Esophagus squamous epithelium (tissue), 4 donors: ENCODE measurements at regions not wholly inside any gene's neighbourhood (a gene's known extent, or its start where the extent isn't known, plus 50 kb on each side); places are given as distances from the start of the nearest gene placed in this dataset.

Experiments used
- POLR2A ChIP-seq, 4 donors: fragments of 450-650 bp; IDR thresholded peaks; one replicate each; pipeline ENCODE4 v1.6.1; 2017; ENCODE audit warnings: antibody characterized with exemption in 4 of 4, mild to moderate bottlenecking in 4 of 4, moderate library complexity in 3 of 4
- TF ChIP-seq, protein P1 (sequence below), 6 experiments: fragments of 450-650 bp in 4 of 6; fragments of 200-600 bp in 2 of 6; sonication (generic) in 2 of 6; IDR thresholded peaks; one replicate each; pipeline ENCODE4 v1.5.1; 2016 to 2019; ENCODE audit warnings: antibody characterized with exemption in 6 of 6, mild to moderate bottlenecking in 4 of 6, moderate library complexity in 4 of 6

DNA sequence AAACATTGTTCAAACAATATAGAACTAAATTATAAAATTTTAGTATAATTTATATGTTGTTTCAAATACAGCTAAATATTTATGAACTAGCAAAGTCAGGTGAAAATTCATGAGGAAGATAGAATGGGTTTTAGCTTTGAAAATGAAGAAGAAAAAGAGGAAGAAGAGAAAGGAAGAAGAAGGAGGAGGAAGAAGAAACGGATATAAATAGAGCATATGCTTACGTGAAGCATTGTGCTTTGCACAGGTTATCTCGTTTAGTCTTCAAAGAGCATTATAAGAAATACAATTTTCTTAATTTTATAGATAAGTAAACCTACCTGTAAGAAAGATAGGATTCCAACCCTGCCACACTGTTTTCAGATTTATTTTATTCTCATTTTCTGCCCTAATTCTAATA lies 620.6 kb upstream of the DAB2 start:
- TF ChIP-seq POLR2A (IDR thresholded peaks at IDR 0.05), result no peak
- TF ChIP-seq, protein P1, sequence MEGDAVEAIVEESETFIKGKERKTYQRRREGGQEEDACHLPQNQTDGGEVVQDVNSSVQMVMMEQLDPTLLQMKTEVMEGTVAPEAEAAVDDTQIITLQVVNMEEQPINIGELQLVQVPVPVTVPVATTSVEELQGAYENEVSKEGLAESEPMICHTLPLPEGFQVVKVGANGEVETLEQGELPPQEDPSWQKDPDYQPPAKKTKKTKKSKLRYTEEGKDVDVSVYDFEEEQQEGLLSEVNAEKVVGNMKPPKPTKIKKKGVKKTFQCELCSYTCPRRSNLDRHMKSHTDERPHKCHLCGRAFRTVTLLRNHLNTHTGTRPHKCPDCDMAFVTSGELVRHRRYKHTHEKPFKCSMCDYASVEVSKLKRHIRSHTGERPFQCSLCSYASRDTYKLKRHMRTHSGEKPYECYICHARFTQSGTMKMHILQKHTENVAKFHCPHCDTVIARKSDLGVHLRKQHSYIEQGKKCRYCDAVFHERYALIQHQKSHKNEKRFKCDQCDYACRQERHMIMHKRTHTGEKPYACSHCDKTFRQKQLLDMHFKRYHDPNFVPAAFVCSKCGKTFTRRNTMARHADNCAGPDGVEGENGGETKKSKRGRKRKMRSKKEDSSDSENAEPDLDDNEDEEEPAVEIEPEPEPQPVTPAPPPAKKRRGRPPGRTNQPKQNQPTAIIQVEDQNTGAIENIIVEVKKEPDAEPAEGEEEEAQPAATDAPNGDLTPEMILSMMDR (IDR thresholded peaks at IDR 0.05), result no peak
